PC-3 (cell line): ENCODE measurements at regions not wholly inside any gene's neighbourhood (a gene's known extent, or its start where the extent isn't known, plus 50 kb on each side); places are given as distances from the start of the nearest gene placed in this dataset.
A peak's percentile ranks its signal among the peaks of the same experiment; 100 is the strongest.

Experiments
- ATAC-seq: fragments of 200-7000 bp; cut with Tn5 transposase; 2 replicates; pipeline ENCODE4 v1.9.1; 2020; ENCODE audit warnings: mild to moderate bottlenecking, moderate library complexity
- BruUV-seq: library from RNA; stranded (reverse); fragments of 400-500 nt; replicated peaks from 2 replicates; lab custom pipeline; 2021; lab: Mats Ljungman, UMichigan
- CTCF ChIA-PET: fragments of 300-600 bp; sonication (Branson Sonifier 250); formaldehyde crosslinking; loops from one replicate; lab custom pipeline; 2022; ENCODE audit warnings: antibody characterized with exemption; lab: Charles Lee
- POLR2A ChIA-PET: fragments of 300-600 bp; sonication (Branson Sonifier 250); formaldehyde crosslinking; loops from one replicate; lab custom pipeline; 2022; ENCODE audit warnings: antibody characterized with exemption; ENCODE audit not compliant: unreplicated experiment; lab: Charles Lee
- DNase-seq: peaks from one replicate; pipeline ENCODE4 v3.0.0-alpha.2; 2015
- H2AFZ ChIP-seq: fragments of 300-600 bp; sonication (generic); 2 replicates; pipeline ENCODE4 v1.6.0; 2016; ENCODE audit warnings: antibody characterized with exemption, low read length
- H3F3A ChIP-seq: fragments of 300-600 bp; sonication (generic); one replicate; pipeline ENCODE4 v1.6.0; 2017; ENCODE audit warnings: antibody characterized with exemption, low read length, control low read depth, mild to moderate bottlenecking; ENCODE audit not compliant: unreplicated experiment
- H3K27ac ChIP-seq: fragments of 300-600 bp; sonication (generic); 2 replicates; pipeline ENCODE4 v1.5.1; 2016; ENCODE audit warnings: mild to moderate bottlenecking, low read length
- H3K27me3 ChIP-seq: fragments of 300-600 bp; sonication (generic); 2 replicates; pipeline ENCODE4 v1.6.1; 2016; ENCODE audit warnings: low read length, mixed read lengths
- H3K36me3 ChIP-seq: fragments of 300-600 bp; sonication (generic); 2 replicates; pipeline ENCODE4 v1.6.1; 2016; ENCODE audit warnings: low read depth, mixed run types, low read length, mixed read lengths
- H3K4me1 ChIP-seq: fragments of 300-600 bp; sonication (generic); 2 replicates; pipeline ENCODE4 v1.5.1; 2016; ENCODE audit warnings: low read length; ENCODE audit not compliant: insufficient read depth
- H3K4me2 ChIP-seq: fragments of 300-600 bp; sonication (generic); 2 replicates; pipeline ENCODE4 v1.6.0; 2016; ENCODE audit warnings: low read length
- H3K4me3 ChIP-seq: fragments of 300-600 bp; sonication (generic); 2 replicates; pipeline ENCODE4 v1.5.1; 2016; ENCODE audit warnings: mild to moderate bottlenecking, low read length, mixed read lengths
- H3K79me2 ChIP-seq: fragments of 300-600 bp; sonication (generic); 2 replicates; pipeline ENCODE4 v1.6.1; 2017; ENCODE audit warnings: low read length, mixed read lengths
- H3K9ac ChIP-seq: fragments of 300-600 bp; sonication (generic); 2 replicates; pipeline ENCODE4 v1.6.0; 2016; ENCODE audit warnings: mild to moderate bottlenecking, low read length
- H3K9me2 ChIP-seq: fragments of 300-600 bp; sonication (generic); replicated peaks from 2 replicates; pipeline ENCODE4 v1.6.1; 2016; ENCODE audit warnings: mixed run types, low read length, mixed read lengths
- H3K9me3 ChIP-seq: fragments of 300-600 bp; sonication (generic); 2 replicates; pipeline ENCODE4 v1.6.1; 2016; ENCODE audit warnings: low read length, mixed read lengths
- H4K20me1 ChIP-seq: fragments of 300-600 bp; sonication (generic); 2 replicates; pipeline ENCODE4 v1.6.1; 2016; ENCODE audit warnings: low read length, mixed read lengths
- CTCF ChIP-seq: fragments of 300-600 bp; sonication (generic); conservative IDR thresholded peaks from 2 replicates; pipeline ENCODE4 v1.5.1; 2017; ENCODE audit warnings: antibody characterized with exemption, low read depth, mild to moderate bottlenecking, low read length
- EZH2 ChIP-seq: fragments of 300-600 bp; sonication (generic); IDR thresholded peaks from one replicate; pipeline ENCODE4 v1.6.1; 2017; ENCODE audit warnings: antibody characterized with exemption, mild to moderate bottlenecking, low read length; ENCODE audit not compliant: unreplicated experiment
- EZH2phosphoT487 ChIP-seq: fragments of 300-600 bp; sonication (generic); IDR thresholded peaks from 2 replicates; pipeline ENCODE4 v1.6.1; 2018; ENCODE audit warnings: mild to moderate bottlenecking, antibody characterized with exemption, low read length, borderline replicate concordance
- intact Hi-C: fragments of 100-400 bp; cut with micrococcal nuclease; formaldehyde crosslinking; loops from 2 replicates; pipeline ENCODE4 v1.9.0; 2023

DNA sequence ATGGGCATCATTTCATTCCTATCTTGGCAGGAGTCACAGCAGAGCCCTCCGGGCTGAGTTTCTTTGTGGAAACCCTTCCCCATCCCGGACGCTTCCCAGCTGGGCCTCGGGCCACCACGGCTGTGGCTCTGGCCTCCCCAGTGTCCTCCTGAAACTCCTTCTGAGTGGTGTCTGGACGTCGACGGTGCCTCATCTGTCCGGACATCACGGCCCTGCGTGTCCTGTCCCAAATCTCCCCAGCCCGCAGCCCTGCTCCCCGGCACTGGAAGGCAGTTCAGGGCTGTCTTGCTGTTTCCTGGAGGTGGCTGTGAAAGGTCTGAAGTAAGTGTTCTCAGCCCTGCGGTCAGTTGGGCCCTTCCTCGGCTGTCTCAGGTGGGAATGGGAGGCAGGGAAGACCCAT lies 99.8 kb upstream of the TMEM18 start:
- no peak for DNase-seq
- Histone ChIP-seq H3K9me2 (no peaks in the 10 kb centered on the region), H2AFZ (no peak overlapping the region), H3K4me3 (no peak overlapping the region), H3K27ac (no peak overlapping the region), H3K9me3 (no peaks in the 10 kb centered on the region), H3K27me3 (peaks cover 64% of the 10 kb centered on the region), H4K20me1 (no peaks in the 10 kb centered on the region), H3K4me1 (no peaks in the 10 kb centered on the region), H3K9ac (no peak overlapping the region), H3K36me3 (no peaks in the 10 kb centered on the region), H3K79me2 (no peaks in the 10 kb centered on the region), H3K4me2 (no peak overlapping the region), H3F3A (no peaks in the 10 kb centered on the region)
- intact Hi-C loops, result no loop called here
- ChIA-PET POLR2A (no interaction called here), CTCF (no interaction called here)
- ATAC-seq, result no peak
- BruUV-seq, result no TSS peak
- TF ChIP-seq CTCF (no peak), EZH2 (no peak), EZH2phosphoT487 (no peak)

- Histone ChIP-seq H3K27me3 (peaks cover 64% of the 10 kb centered on the region), H3K79me2 (no peaks in the 10 kb centered on the region), H3K36me3 (no peaks in the 10 kb centered on the region), H3F3A (no peaks in the 10 kb centered on the region), H3K27ac (no peak overlapping the region), H2AFZ (no peak overlapping the region), H3K9me2 (no peaks in the 10 kb centered on the region), H4K20me1 (no peaks in the 10 kb centered on the region), H3K9ac (no peak overlapping the region), H3K4me3 (no peak overlapping the region), H3K4me2 (no peak overlapping the region), H3K9me3 (no peaks in the 10 kb centered on the region), H3K4me1 (no peaks in the 10 kb centered on the region)
- ATAC-seq (peak; percentile 53), DNase-seq (peak; percentile 40)
- TF ChIP-seq CTCF (no peak), EZH2 (no peak), EZH2phosphoT487 (no peak)
- intact Hi-C loops, result no loop called here
- ChIA-PET POLR2A (no interaction called here), CTCF (no interaction called here)
- no TSS peak for BruUV-seq
Measured at GRCh38 chr2:776487-776886, 99.3 kb upstream of the TMEM18 start.

GRCh38 chr2:776038-776437 lies 98.8 kb upstream of the TMEM18 start:
- Histone ChIP-seq H3K9ac (no peak overlapping the region), H3K4me3 (no peak overlapping the region), H3K9me3 (no peaks in the 10 kb centered on the region), H3F3A (no peaks in the 10 kb centered on the region), H3K27ac (no peak overlapping the region), H3K27me3 (peaks cover 64% of the 10 kb centered on the region), H3K4me2 (no peak overlapping the region), H4K20me1 (no peaks in the 10 kb centered on the region), H3K79me2 (no peaks in the 10 kb centered on the region), H3K9me2 (no peaks in the 10 kb centered on the region), H2AFZ (no peak overlapping the region), H3K4me1 (no peaks in the 10 kb centered on the region), H3K36me3 (no peaks in the 10 kb centered on the region)
- DNase-seq (no peak), ATAC-seq (no peak)
- ChIA-PET POLR2A (no interaction called here), CTCF (no interaction called here)
- no TSS peak for BruUV-seq
- TF ChIP-seq EZH2phosphoT487 (no peak), EZH2 (no peak), CTCF (no peak)
- intact Hi-C loops, result no loop called here
